WTC11 (cell line): ENCODE measurements at regions not wholly inside any gene's neighbourhood (a gene's known extent, or its start where the extent isn't known, plus 50 kb on each side); places are given as distances from the start of the nearest gene placed in this dataset.

Source experiments
- ATAC-seq: fragments of 200-7000 bp; cut with Tn5 transposase; 2 replicates; pipeline ENCODE4 v1.10.0; 2021; ENCODE audit warnings: mild to moderate bottlenecking, moderate library complexity
- CTCF ChIA-PET: fragments of 300-600 bp; sonication (Branson Sonifier 250); formaldehyde crosslinking; loops from one replicate; lab custom pipeline; 2021; ENCODE audit warnings: antibody characterized with exemption; lab: Charles Lee
- POLR2A ChIA-PET: fragments of 350-600 bp; sonication (Branson Sonifier 250); formaldehyde crosslinking; loops from one replicate; lab custom pipeline; 2021; ENCODE audit warnings: antibody characterized with exemption; lab: Charles Lee
- DNase-seq: peaks from one replicate; pipeline ENCODE4 v3.0.0; 2021; ENCODE audit warnings: low spot score
- H3K27ac Mint-ChIP-seq: 2 replicates; pipeline ENCODE4 v1.8.0; 2021; ENCODE audit warnings: mixed read lengths
- H3K27me3 Mint-ChIP-seq: 2 replicates; pipeline ENCODE4 v1.8.0; 2021; ENCODE audit warnings: low read depth, mild to moderate bottlenecking, moderate library complexity, mixed read lengths
- H3K36me3 Mint-ChIP-seq: 2 replicates; pipeline ENCODE4 v1.8.0; 2021; ENCODE audit warnings: mixed read lengths
- H3K4me1 Mint-ChIP-seq: 2 replicates; pipeline ENCODE4 v1.8.0; 2022; ENCODE audit warnings: mixed read lengths
- H3K4me3 Mint-ChIP-seq: 2 replicates; pipeline ENCODE4 v1.8.0; 2021; ENCODE audit warnings: mild to moderate bottlenecking, moderate library complexity, mixed read lengths
- H3K9me3 Mint-ChIP-seq: 2 replicates; pipeline ENCODE4 v1.8.0; 2021; ENCODE audit warnings: mixed read lengths
- ATF1 ChIP-seq: sonication (generic); formaldehyde crosslinking; IDR thresholded peaks from 2 replicates; pipeline ENCODE4 v1.8.1; 2023; ENCODE audit warnings: mild to moderate bottlenecking, moderate library complexity, missing genetic modification reagents
- ATF2 ChIP-seq: sonication (generic); formaldehyde crosslinking; IDR thresholded peaks from 2 replicates; pipeline ENCODE4 v1.8.1; 2022; ENCODE audit warnings: low read depth, missing genetic modification reagents, borderline replicate concordance
- CBFB ChIP-seq: sonication (generic); formaldehyde crosslinking; IDR thresholded peaks from 2 replicates; pipeline ENCODE4 v1.8.1; 2022; ENCODE audit warnings: mild to moderate bottlenecking, low read depth, missing genetic modification reagents
- E2F5 ChIP-seq: sonication (generic); formaldehyde crosslinking; IDR thresholded peaks from 2 replicates; pipeline ENCODE4 v1.8.1; 2022; ENCODE audit warnings: mild to moderate bottlenecking, moderate library complexity, missing genetic modification reagents
- ELF4 ChIP-seq: sonication (generic); formaldehyde crosslinking; IDR thresholded peaks from 2 replicates; pipeline ENCODE4 v1.8.1; 2022; ENCODE audit warnings: low read depth, mild to moderate bottlenecking, moderate library complexity, missing genetic modification reagents
- EMX1 ChIP-seq: fragments of 250-450 bp; sonication (Bioruptor Pico); IDR thresholded peaks from 2 replicates; pipeline ENCODE4 v1.8.0; 2021; ENCODE audit warnings: mild to moderate bottlenecking
- ESRRA ChIP-seq: sonication (generic); formaldehyde crosslinking; IDR thresholded peaks from 2 replicates; pipeline ENCODE4 v1.8.1; 2022; ENCODE audit warnings: mild to moderate bottlenecking, missing genetic modification reagents, borderline replicate concordance
- ETV6 ChIP-seq: sonication (generic); formaldehyde crosslinking; IDR thresholded peaks from 2 replicates; pipeline ENCODE4 v1.8.1; 2022; ENCODE audit warnings: mild to moderate bottlenecking, missing genetic modification reagents
- FOXJ3 ChIP-seq: sonication (generic); formaldehyde crosslinking; IDR thresholded peaks from 2 replicates; pipeline ENCODE4 v1.9.0; 2021; ENCODE audit warnings: missing genetic modification reagents, mild to moderate bottlenecking, borderline replicate concordance
- GTF2I ChIP-seq: fragments of 250-450 bp; sonication (Bioruptor Pico); conservative IDR thresholded peaks from 2 replicates; pipeline ENCODE4 v1.4.0; 2021; ENCODE audit warnings: mild to moderate bottlenecking
- JUN ChIP-seq: sonication (generic); formaldehyde crosslinking; IDR thresholded peaks from 2 replicates; pipeline ENCODE4 v1.8.0; 2023; ENCODE audit warnings: mild to moderate bottlenecking, missing genetic modification reagents
- KAT7 ChIP-seq: sonication (generic); formaldehyde crosslinking; IDR thresholded peaks from 2 replicates; pipeline ENCODE4 v1.8.1; 2023; ENCODE audit warnings: missing genetic modification reagents, mild to moderate bottlenecking, borderline replicate concordance
- NR2C2 ChIP-seq: sonication (generic); formaldehyde crosslinking; IDR thresholded peaks from 2 replicates; pipeline ENCODE4 v1.8.0; 2022; ENCODE audit warnings: mild to moderate bottlenecking, missing genetic modification reagents
- NR3C1 ChIP-seq: sonication (generic); formaldehyde crosslinking; conservative IDR thresholded peaks from 2 replicates; pipeline ENCODE4 v1.8.1; 2023; ENCODE audit warnings: low read depth, mild to moderate bottlenecking, missing genetic modification reagents
- OVOL2 ChIP-seq: fragments of 250-450 bp; sonication (Bioruptor Pico); IDR thresholded peaks from 2 replicates; pipeline ENCODE4 v1.9.0; 2021; ENCODE audit warnings: mild to moderate bottlenecking, borderline replicate concordance
- SMAD4 ChIP-seq: sonication (generic); formaldehyde crosslinking; IDR thresholded peaks from 2 replicates; pipeline ENCODE4 v1.8.0; 2022; ENCODE audit warnings: mild to moderate bottlenecking, missing genetic modification reagents
- SP1 ChIP-seq: sonication (generic); formaldehyde crosslinking; conservative IDR thresholded peaks from 2 replicates; pipeline ENCODE4 v1.8.1; 2022; ENCODE audit warnings: missing genetic modification reagents
- TP53 ChIP-seq: sonication (generic); formaldehyde crosslinking; IDR thresholded peaks from 2 replicates; pipeline ENCODE4 v1.8.1; 2023; ENCODE audit warnings: mild to moderate bottlenecking, missing genetic modification reagents
- ZBTB21 ChIP-seq: sonication (generic); formaldehyde crosslinking; IDR thresholded peaks from 2 replicates; pipeline ENCODE4 v1.8.1; 2023; ENCODE audit warnings: mild to moderate bottlenecking, missing genetic modification reagents, borderline replicate concordance
- ZNF232 ChIP-seq: sonication (generic); formaldehyde crosslinking; IDR thresholded peaks from 2 replicates; pipeline ENCODE4 v1.8.0; 2022; ENCODE audit warnings: mild to moderate bottlenecking, missing genetic modification reagents
- ZNF317 ChIP-seq: sonication (generic); formaldehyde crosslinking; IDR thresholded peaks from 2 replicates; pipeline ENCODE4 v1.8.1; 2023; ENCODE audit warnings: low read depth, mild to moderate bottlenecking, moderate library complexity, missing genetic modification reagents, borderline replicate concordance
- ZNF416 ChIP-seq: fragments of 250-450 bp; sonication (Bioruptor Pico); IDR thresholded peaks from 2 replicates; pipeline ENCODE4 v1.9.0; 2021; ENCODE audit warnings: mild to moderate bottlenecking, inconsistent platforms
- TF ChIP-seq, protein P1 (sequence below): sonication (generic); formaldehyde crosslinking; IDR thresholded peaks from 2 replicates; pipeline ENCODE4 v1.8.0; 2022; ENCODE audit warnings: mild to moderate bottlenecking, missing genetic modification reagents
- TF ChIP-seq, protein P2 (sequence below): fragments of 250-450 bp; sonication (Bioruptor Pico); IDR thresholded peaks from 2 replicates; pipeline ENCODE4 v1.8.0; 2021; ENCODE audit warnings: mild to moderate bottlenecking
- TF ChIP-seq, protein P3 (sequence below): fragments of 250-450 bp; sonication (Bioruptor Pico); IDR thresholded peaks from 2 replicates; pipeline ENCODE4 v1.9.0; 2021; ENCODE audit warnings: mild to moderate bottlenecking, borderline replicate concordance

GRCh38 chr12:92473564-92473963 lies 229.2 kb upstream of the PLEKHG7 start (continued):
- TF ChIP-seq ESRRA (CRISPR knock-in tag) (no peak), NR2C2 (CRISPR knock-in tag) (no peak), OVOL2 (CRISPR knock-in tag) (no peak), E2F5 (no peak)
- TF ChIP-seq, protein P1, sequence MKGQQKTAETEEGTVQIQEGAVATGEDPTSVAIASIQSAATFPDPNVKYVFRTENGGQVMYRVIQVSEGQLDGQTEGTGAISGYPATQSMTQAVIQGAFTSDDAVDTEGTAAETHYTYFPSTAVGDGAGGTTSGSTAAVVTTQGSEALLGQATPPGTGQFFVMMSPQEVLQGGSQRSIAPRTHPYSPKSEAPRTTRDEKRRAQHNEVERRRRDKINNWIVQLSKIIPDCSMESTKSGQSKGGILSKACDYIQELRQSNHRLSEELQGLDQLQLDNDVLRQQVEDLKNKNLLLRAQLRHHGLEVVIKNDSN = no peak

- Mint-ChIP-seq H3K4me3 (no peak overlapping the region), H3K36me3 (0 out of 2 replicates have a peak, but pooled peaks cover 4% of the 10 kb centered on the region), H3K27me3 (no peaks in the 10 kb centered on the region), H3K27ac (no peak overlapping the region), H3K9me3 (peaks cover 13% of the 10 kb centered on the region), H3K4me1 (peaks cover 41% of the 10 kb centered on the region)
- POLR2A ChIA-PET = no interaction called here
- DNase-seq (no peak), ATAC-seq (no peak)
- TF ChIP-seq OVOL2 (CRISPR knock-in tag) = no peak
- no peak for TF ChIP-seq NR3C1 (CRISPR knock-in tag)
- no peak for TF ChIP-seq FOXJ3 (CRISPR knock-in tag)
- TF ChIP-seq KAT7 (CRISPR knock-in tag) = no peak
- no peak for TF ChIP-seq ETV6 (CRISPR knock-in tag)
- no peak for TF ChIP-seq ZNF416 (CRISPR knock-in tag)
- TF ChIP-seq SP1 = no peak
- no peak for TF ChIP-seq ATF2 (CRISPR knock-in tag)
- TF ChIP-seq CBFB (CRISPR knock-in tag) = no peak
- CTCF ChIA-PET = no interaction called here
These were observed 230.6 kb upstream of the PLEKHG7 start for GRCh38 chr12:92472201-92472600.

DNA sequence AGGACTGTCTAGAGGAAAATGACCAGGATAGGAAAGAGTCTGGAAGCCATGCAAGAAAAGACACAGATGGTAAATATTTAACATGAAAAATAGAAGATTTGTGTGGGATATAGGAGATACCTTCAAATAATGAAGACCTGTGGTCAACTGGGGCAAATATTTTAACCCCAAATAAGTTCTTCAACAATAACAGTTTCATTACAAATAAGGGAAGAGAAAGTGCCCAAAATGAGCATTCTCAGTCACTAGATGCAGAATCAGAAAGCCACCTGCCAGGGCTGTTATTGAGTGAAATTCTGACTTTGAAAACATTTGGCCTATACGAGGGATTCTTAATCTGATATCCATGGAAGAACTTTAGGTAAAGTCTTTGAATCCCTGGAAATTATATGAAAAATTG lies 231.2 kb upstream of the PLEKHG7 start:
- Mint-ChIP-seq H3K27ac (no peak overlapping the region), H3K9me3 (peaks cover 8% of the 10 kb centered on the region), H3K4me1 (peaks cover 41% of the 10 kb centered on the region), H3K27me3 (no peaks in the 10 kb centered on the region), H3K4me3 (no peak overlapping the region), H3K36me3 (no peaks in the 10 kb centered on the region)
- no peak for ATAC-seq
- ChIA-PET CTCF (no interaction called here), POLR2A (no interaction called here)
- no peak for DNase-seq
- TF ChIP-seq ELF4 (CRISPR knock-in tag) (no peak), SMAD4 (CRISPR knock-in tag) (no peak), ZBTB21 (CRISPR knock-in tag) (no peak), GTF2I (CRISPR knock-in tag) (no peak), CBFB (CRISPR knock-in tag) (no peak), NR2C2 (CRISPR knock-in tag) (no peak), EMX1 (no peak), ZNF232 (CRISPR knock-in tag) (no peak), TP53 (CRISPR knock-in tag) (no peak), ZNF416 (CRISPR knock-in tag) (no peak), ATF1 (CRISPR knock-in tag) (no peak), JUN (no peak), ZNF317 (CRISPR knock-in tag) (no peak)
- TF ChIP-seq, protein P2, sequence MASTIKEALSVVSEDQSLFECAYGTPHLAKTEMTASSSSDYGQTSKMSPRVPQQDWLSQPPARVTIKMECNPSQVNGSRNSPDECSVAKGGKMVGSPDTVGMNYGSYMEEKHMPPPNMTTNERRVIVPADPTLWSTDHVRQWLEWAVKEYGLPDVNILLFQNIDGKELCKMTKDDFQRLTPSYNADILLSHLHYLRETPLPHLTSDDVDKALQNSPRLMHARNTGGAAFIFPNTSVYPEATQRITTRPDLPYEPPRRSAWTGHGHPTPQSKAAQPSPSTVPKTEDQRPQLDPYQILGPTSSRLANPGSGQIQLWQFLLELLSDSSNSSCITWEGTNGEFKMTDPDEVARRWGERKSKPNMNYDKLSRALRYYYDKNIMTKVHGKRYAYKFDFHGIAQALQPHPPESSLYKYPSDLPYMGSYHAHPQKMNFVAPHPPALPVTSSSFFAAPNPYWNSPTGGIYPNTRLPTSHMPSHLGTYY (CRISPR knock-in tag) = no peak
- TF ChIP-seq, protein P3, sequence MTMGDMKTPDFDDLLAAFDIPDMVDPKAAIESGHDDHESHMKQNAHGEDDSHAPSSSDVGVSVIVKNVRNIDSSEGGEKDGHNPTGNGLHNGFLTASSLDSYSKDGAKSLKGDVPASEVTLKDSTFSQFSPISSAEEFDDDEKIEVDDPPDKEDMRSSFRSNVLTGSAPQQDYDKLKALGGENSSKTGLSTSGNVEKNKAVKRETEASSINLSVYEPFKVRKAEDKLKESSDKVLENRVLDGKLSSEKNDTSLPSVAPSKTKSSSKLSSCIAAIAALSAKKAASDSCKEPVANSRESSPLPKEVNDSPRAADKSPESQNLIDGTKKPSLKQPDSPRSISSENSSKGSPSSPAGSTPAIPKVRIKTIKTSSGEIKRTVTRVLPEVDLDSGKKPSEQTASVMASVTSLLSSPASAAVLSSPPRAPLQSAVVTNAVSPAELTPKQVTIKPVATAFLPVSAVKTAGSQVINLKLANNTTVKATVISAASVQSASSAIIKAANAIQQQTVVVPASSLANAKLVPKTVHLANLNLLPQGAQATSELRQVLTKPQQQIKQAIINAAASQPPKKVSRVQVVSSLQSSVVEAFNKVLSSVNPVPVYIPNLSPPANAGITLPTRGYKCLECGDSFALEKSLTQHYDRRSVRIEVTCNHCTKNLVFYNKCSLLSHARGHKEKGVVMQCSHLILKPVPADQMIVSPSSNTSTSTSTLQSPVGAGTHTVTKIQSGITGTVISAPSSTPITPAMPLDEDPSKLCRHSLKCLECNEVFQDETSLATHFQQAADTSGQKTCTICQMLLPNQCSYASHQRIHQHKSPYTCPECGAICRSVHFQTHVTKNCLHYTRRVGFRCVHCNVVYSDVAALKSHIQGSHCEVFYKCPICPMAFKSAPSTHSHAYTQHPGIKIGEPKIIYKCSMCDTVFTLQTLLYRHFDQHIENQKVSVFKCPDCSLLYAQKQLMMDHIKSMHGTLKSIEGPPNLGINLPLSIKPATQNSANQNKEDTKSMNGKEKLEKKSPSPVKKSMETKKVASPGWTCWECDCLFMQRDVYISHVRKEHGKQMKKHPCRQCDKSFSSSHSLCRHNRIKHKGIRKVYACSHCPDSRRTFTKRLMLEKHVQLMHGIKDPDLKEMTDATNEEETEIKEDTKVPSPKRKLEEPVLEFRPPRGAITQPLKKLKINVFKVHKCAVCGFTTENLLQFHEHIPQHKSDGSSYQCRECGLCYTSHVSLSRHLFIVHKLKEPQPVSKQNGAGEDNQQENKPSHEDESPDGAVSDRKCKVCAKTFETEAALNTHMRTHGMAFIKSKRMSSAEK = no peak
